Sigmoid colon (tissue), 4 donors: ENCODE measurements at regions not wholly inside any gene's neighbourhood (a gene's known extent, or its start where the extent isn't known, plus 50 kb on each side); places are given as distances from the start of the nearest gene placed in this dataset.

Experiments
- EP300 ChIP-seq, 4 donors: sonication (generic); formaldehyde crosslinking; IDR thresholded peaks; one replicate each; pipeline ENCODE4 v1.6.1; 2017; ENCODE audit warnings: antibody characterized with exemption in 4 of 4
- POLR2A ChIP-seq, 2 donors: fragments of 450-650 bp; IDR thresholded peaks; one replicate each; pipeline ENCODE4 v1.6.1; 2016; ENCODE audit warnings: antibody characterized with exemption in 2 of 2, mild to moderate bottlenecking in 2 of 2, moderate library complexity in 2 of 2
- POLR2AphosphoS5 ChIP-seq, 4 donors: sonication (generic); formaldehyde crosslinking; IDR thresholded peaks; one replicate each; pipeline ENCODE4 v1.6.1; 2017; ENCODE audit warnings: antibody characterized with exemption in 4 of 4
- TF ChIP-seq, protein P1 (sequence below), 4 experiments: fragments of 450-650 bp in 3 of 4; fragments of 200-600 bp in 1 of 4; IDR thresholded peaks; one replicate each; pipeline ENCODE4 v1.5.1; 2016 to 2019; ENCODE audit warnings: antibody characterized with exemption in 4 of 4, mild to moderate bottlenecking in 3 of 4, moderate library complexity in 2 of 4

DNA sequence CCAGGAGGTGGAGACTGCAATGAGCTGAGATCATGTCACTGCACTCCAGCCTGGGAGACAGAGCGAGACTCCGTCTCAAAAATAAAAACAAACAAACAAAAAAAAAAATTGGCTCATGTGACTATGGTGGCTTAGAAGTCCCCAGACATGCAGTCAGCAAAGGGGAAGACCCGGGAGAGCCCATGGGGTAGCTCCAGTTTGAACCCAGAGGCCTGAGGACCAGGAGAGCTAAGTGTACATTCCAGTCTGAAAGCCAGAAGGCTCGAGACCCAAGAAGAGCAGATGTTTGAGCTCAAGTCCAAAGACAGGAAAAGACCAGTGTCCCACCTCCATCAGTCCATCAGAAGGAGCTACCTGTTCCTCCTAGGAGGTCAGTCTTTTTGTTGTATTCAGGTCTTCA, 175.2 kb downstream of the TSHZ3 start:
- TF ChIP-seq POLR2AphosphoS5 (IDR thresholded peaks at IDR 0.05) (no peak), POLR2A (IDR thresholded peaks at IDR 0.05) (no peak), EP300 (IDR thresholded peaks at IDR 0.05) (no peak)
- TF ChIP-seq, protein P1, sequence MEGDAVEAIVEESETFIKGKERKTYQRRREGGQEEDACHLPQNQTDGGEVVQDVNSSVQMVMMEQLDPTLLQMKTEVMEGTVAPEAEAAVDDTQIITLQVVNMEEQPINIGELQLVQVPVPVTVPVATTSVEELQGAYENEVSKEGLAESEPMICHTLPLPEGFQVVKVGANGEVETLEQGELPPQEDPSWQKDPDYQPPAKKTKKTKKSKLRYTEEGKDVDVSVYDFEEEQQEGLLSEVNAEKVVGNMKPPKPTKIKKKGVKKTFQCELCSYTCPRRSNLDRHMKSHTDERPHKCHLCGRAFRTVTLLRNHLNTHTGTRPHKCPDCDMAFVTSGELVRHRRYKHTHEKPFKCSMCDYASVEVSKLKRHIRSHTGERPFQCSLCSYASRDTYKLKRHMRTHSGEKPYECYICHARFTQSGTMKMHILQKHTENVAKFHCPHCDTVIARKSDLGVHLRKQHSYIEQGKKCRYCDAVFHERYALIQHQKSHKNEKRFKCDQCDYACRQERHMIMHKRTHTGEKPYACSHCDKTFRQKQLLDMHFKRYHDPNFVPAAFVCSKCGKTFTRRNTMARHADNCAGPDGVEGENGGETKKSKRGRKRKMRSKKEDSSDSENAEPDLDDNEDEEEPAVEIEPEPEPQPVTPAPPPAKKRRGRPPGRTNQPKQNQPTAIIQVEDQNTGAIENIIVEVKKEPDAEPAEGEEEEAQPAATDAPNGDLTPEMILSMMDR (IDR thresholded peaks at IDR 0.05), result no peak
